ENCODE measurements at regions not wholly inside any gene's neighbourhood (a gene's known extent, or its start where the extent isn't known, plus 50 kb on each side); places are given as distances from the start of the nearest gene placed in this dataset.

DNA sequence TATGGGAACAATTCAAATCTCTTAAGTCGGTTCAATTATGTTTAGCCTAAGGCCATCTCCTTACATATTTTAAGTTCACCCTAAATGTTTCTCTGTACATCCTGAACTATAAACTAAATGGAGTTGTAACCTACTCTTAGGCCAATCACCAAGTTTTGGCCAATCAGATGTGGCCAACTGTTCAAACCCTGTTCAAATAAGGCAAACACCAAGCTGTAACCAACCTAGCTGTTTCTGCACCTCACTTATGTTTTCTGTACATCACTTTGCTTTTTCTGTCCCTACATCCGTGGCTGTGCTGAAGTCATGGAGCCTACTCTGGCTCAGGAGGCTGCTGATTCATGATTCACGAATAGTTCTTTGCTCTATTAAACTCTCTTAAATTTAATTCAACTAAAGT is 165.3 kb downstream of the GASK1B start:
- TF ChIP-seq POLR2A (IDR thresholded peaks at IDR 0.05; ENCODE audit: low read length) (no peak), GATA1 (IDR thresholded peaks at IDR 0.05; ENCODE audit: low read depth, low read length) (no peak)
- DNase-seq, result no peak

- no peak for DNase-seq
- no peak for TF ChIP-seq GATA1 (IDR thresholded peaks at IDR 0.05; ENCODE audit: low read depth, low read length)
- TF ChIP-seq POLR2A (IDR thresholded peaks at IDR 0.05; ENCODE audit: low read length), result no peak
These were observed 165.8 kb downstream of the GASK1B start for GRCh38 chr4:158006990-158007389.

DNA sequence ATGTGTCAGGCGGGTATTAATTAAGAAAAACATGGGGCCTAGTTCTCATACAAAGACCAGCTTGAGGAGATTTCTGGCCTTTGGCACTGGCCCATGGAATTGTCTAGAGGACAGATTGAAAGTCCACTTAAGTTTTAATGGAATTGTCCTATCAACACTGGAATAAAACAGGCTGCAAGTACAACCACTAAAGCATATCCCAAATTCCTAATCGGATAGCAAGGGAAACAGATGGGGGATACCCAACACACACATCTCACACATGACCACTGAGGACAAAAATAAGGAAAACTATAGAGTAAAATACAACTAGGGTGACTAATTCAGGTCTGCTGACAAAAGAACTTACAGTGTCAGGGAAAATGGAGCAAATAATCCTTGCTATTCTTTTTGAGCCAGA is 167.8 kb downstream of the GASK1B start:
- TF ChIP-seq GATA1 (IDR thresholded peaks at IDR 0.05; ENCODE audit: low read depth, low read length), result no peak
- TF ChIP-seq POLR2A (IDR thresholded peaks at IDR 0.05; ENCODE audit: low read length), result no peak
- DNase-seq, result no peak

- no peak for DNase-seq
- TF ChIP-seq GATA1 (IDR thresholded peaks at IDR 0.05; ENCODE audit: low read depth, low read length), result no peak
- TF ChIP-seq POLR2A (IDR thresholded peaks at IDR 0.05; ENCODE audit: low read length), result no peak
These were observed 168.7 kb downstream of the GASK1B start for GRCh38 chr4:158004101-158004500.

DNA sequence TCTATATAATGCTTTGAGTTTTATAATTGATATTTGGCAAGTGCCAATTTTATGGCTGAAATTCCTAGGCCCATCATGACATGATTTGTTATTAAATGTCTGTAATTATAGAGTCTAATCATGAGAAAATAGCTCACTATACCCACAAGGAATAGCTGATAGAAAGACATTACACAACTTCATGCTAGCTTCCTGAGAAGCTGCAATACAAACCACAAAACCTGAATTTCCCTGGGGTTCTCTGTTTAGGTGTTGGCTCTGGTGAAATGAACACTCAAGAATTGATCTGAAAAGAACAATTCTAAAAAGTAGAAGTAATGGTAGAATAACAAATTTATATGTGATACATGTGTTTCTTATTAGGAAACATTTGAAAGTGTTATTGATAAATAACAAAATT is 169.6 kb downstream of the GASK1B start:
- DNase-seq, result no peak
- no peak for TF ChIP-seq POLR2A (IDR thresholded peaks at IDR 0.05; ENCODE audit: low read length)
- TF ChIP-seq GATA1 (IDR thresholded peaks at IDR 0.05; ENCODE audit: low read depth, low read length), result no peak

- TF ChIP-seq GATA1 (IDR thresholded peaks at IDR 0.05; ENCODE audit: low read depth, low read length) (no peak), POLR2A (IDR thresholded peaks at IDR 0.05; ENCODE audit: low read length) (no peak)
- no peak for DNase-seq
These were observed 170.7 kb downstream of the GASK1B start for GRCh38 chr4:158002173-158002572.

DNA sequence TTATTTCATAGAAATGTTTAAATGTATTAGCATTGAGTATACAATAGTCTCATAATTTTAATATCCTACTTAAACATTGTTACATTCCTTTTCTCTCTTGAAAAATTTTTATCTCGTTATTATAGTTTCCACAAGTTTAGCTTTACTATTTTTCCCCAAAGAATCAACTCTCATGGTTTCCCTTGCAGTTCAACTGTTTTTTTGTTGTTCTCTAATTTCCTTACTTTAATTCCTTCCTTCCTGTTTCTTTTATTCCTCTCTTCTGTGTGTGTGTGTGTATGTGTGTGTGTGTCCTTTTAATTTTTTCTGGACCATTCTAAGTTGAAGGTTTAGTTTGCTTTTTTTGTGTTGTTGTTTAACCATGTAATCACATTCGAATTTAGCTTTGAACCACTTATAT is 171.1 kb downstream of the GASK1B start:
- TF ChIP-seq GATA1 (IDR thresholded peaks at IDR 0.05; ENCODE audit: low read depth, low read length), result no peak
- TF ChIP-seq POLR2A (IDR thresholded peaks at IDR 0.05; ENCODE audit: low read length), result no peak

DNA sequence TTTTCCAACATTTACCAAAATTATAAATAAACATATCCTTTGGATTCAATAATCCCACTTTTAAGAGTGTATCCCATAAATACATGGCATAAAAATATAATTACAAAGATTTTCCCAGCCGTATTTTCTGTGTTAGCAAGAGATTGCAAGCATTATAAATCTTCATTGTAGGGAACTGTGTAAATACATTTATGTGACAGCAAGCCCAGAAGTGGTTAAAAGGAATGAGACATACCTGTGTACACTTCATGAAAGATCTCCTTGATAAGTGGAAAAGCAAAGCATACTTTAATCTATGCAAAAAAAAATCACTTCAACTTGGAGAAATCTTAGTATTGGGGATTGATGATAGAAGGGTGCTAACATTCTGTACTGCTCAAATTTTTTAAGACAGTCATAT is 173.1 kb downstream of the GASK1B start:
- no peak for DNase-seq
- TF ChIP-seq GATA1 (IDR thresholded peaks at IDR 0.05; ENCODE audit: low read depth, low read length), result no peak

More for the DNA sequence above, 171.1 kb downstream of the GASK1B start:
- DNase-seq, result no peak

DNA sequence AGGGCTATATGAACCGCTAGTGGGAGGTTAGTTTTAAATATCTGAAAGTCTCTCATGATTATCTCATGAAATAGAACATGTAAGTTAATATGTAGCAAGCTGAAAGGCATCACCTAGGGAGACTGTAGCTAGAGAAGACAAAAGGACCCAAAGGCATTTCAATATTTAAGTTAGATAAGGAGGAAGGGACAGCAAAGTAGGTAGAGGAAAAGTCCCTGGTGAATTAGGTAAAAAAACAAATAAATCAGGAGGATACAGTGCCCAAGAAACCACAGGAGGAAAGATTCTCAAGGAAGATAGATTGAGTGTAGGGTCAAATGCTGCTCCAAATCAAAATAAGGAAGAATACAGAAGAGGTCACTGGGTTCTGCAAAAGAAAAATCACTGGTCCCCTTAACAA is 175.5 kb downstream of the GASK1B start:
- DNase-seq, result no peak
- no peak for TF ChIP-seq GATA1 (IDR thresholded peaks at IDR 0.05; ENCODE audit: low read depth, low read length)
- no peak for TF ChIP-seq POLR2A (IDR thresholded peaks at IDR 0.05; ENCODE audit: low read length)

DNA sequence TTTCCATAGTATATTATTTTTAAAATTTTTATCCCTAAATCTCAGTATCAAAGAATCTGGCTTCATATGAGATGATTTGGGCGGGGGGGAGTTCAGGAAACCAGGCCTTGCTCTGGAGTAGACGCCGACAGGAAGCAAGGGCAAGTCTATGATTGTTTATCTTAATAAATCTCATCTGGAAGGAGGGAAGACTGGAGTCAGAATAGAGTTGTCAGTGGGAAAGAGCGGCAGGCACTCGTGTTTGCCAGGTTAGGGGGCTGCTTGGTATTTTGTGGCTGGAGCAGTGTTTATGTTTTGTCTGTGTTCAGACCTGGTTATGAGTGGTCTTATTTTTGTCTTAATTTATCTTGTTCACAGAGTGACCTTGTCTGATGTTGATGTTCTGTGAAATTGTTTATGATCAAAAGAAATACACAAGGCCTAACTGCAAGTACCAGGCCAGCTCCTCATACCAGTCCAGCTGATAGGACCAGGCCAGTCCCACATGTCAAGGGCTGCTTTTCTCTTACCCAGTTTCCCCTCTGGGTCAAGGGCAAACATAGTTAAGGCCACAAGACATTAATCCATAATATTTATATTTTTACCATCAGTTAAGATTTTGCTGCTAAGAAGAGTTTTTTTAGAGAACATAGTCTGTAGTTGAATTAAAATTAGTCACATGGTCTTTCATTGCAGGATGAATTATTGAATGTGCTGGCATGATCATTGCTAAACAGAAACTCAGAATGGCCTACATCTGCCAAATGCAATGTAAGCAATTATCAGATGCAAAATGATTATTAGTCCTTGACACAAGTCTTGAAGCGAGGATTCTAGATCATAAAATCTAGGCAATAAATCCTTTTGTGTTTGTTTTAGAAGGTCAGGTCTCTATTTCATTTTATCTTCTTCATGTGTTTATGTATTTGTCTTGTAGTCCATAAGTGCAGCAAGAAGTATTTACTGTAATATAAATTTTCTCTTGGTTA is 176.5 kb downstream of the GASK1B start:
- no peak for TF ChIP-seq GATA1 (IDR thresholded peaks at IDR 0.05; ENCODE audit: low read depth, low read length)
- TF ChIP-seq POLR2A (IDR thresholded peaks at IDR 0.05; ENCODE audit: low read length), result no peak
- no peak for DNase-seq

GRCh38 chr4:157994863-157995262 is 178.0 kb downstream of the GASK1B start:
- DNase-seq, result no peak
- TF ChIP-seq POLR2A (IDR thresholded peaks at IDR 0.05; ENCODE audit: low read length), result no peak
- TF ChIP-seq GATA1 (IDR thresholded peaks at IDR 0.05; ENCODE audit: low read depth, low read length), result no peak

DNA sequence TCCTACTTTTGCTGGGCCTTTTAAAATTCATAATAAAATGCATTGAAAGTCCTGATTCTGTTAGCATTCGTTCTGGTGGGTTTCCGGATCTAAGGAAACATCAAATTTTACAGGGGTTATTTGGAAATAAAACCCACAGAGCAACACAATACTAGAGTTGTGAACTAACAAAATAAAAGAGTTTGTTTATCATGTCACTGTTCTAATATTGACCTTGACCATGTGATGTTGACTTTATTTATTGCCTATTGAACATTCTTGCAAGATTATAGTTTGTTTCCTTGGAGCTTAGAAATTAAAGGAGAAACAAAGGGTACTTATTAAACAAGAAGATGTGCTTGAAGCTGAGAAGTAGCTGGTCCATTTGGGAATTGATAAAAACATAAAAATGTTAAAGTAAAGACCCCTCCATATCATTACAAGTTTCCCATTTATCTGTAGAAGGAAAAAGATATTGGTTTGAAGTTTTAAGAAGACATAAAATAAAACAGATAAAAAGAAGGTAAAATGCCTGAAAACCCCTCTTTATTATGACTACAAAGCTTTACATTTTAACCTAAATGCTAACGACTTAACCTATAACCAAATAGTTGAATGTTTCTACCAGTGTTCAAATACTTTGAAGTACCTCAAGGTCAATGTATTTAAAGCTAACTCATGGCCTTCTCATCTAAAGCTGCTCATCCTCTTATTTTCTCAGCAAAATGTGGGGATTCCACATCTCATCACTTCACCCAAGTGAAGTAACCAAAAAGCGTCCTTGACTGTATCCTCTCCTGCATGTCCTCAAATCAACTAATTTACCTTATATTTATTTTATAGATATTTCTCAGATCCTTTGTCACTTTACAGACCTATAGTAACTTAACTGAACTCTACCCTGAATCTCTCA is 179.6 kb downstream of the GASK1B start:
- TF ChIP-seq POLR2A (IDR thresholded peaks at IDR 0.05; ENCODE audit: low read length), result no peak
- DNase-seq, result no peak

- DNase-seq, result peak; percentile 75 to 85
- TF ChIP-seq POLR2A (IDR thresholded peaks at IDR 0.05; ENCODE audit: low read length), result no peak
- no peak for TF ChIP-seq GATA1 (IDR thresholded peaks at IDR 0.05; ENCODE audit: low read depth, low read length)
These were observed 180.7 kb downstream of the GASK1B start for GRCh38 chr4:157992038-157992705.

DNA sequence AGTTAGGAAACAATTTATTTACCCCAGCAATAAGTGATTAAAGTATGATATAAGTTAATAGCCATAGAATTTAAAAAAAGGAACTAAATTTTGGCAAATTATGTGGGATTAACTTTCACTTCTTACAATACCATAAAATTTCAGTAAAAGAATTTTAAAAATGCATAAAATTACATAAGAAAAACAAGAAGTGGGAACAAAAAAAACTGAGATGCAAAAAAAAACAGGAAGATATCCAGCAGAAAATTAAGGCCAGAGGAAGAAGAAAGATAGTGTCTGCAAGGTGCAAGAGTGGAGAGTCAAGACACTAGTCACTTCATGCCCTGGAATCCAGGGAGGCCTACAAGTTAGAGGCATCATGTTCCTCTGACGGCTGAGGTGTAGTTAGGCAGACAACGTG is 184.2 kb downstream of the GASK1B start:
- DNase-seq, result no peak
- TF ChIP-seq GATA1 (IDR thresholded peaks at IDR 0.05; ENCODE audit: low read depth, low read length) (no peak), POLR2A (IDR thresholded peaks at IDR 0.05; ENCODE audit: low read length) (no peak)

Measured in erythroblast (primary cell).